ENCODE measurements at regions not wholly inside any gene's neighbourhood (a gene's known extent, or its start where the extent isn't known, plus 50 kb on each side); places are given as distances from the start of the nearest gene placed in this dataset.
"Not testable (repeated sequence)": the region's sequence is repeated elsewhere in the genome, so short reads cannot be mapped to it uniquely, and the experiment has no call there.

DNA sequence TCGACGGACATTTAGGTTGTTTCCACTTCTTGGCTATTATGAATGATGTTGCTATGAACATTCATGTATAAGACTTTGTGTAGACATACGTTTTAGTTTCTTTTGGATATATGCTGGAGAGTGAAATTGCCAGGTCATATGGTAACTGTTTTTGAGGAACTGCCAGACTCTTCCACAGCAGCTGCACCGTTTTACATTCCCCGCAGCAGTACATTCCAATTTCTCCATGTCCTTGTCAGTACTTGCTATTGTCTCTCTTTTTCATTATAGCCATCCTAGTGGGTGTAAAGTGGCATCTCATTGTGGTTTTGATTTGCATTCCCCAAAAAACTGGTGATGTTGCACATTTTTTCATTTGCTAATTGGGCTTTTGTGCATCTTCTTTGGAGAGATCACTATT is 73.1 kb upstream of the GARIN1A start:
- TF ChIP-seq, protein P1, sequence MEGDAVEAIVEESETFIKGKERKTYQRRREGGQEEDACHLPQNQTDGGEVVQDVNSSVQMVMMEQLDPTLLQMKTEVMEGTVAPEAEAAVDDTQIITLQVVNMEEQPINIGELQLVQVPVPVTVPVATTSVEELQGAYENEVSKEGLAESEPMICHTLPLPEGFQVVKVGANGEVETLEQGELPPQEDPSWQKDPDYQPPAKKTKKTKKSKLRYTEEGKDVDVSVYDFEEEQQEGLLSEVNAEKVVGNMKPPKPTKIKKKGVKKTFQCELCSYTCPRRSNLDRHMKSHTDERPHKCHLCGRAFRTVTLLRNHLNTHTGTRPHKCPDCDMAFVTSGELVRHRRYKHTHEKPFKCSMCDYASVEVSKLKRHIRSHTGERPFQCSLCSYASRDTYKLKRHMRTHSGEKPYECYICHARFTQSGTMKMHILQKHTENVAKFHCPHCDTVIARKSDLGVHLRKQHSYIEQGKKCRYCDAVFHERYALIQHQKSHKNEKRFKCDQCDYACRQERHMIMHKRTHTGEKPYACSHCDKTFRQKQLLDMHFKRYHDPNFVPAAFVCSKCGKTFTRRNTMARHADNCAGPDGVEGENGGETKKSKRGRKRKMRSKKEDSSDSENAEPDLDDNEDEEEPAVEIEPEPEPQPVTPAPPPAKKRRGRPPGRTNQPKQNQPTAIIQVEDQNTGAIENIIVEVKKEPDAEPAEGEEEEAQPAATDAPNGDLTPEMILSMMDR (conservative IDR thresholded peaks at IDR 0.05; ENCODE audit: low read length) = not testable (repeated sequence)
- not testable (repeated sequence) for TF ChIP-seq EZH2phosphoT487 (IDR thresholded peaks at IDR 0.05; ENCODE audit: borderline replicate concordance, low read depth, low read length)

Data from OCI-LY7 (cell line).